ENCODE measurements at regions not wholly inside any gene's neighbourhood (a gene's known extent, or its start where the extent isn't known, plus 50 kb on each side); places are given as distances from the start of the nearest gene placed in this dataset.

- intact Hi-C loops (cut with DNase I), result no loop called here
- DNase-seq, result peak in 1 of 5 donors; percentile 1
- H3K4me1 ChIP-seq (ENCODE audit: control insufficient read depth in 2 of 3, insufficient read depth in 2 of 3, low read depth in 1 of 3, low read length in 3 of 3), result no peaks in the 10 kb centered on the region
Measured at GRCh38 chr6:44535967-44536366, 148.5 kb downstream of the CDC5L start.

GRCh38 chr6:44537306-44538049 is 150.0 kb downstream of the CDC5L start:
- no peak for FAIRE-seq
- no peak for TF ChIP-seq CTCF (IDR thresholded peaks at IDR 0.05; ENCODE audit: borderline replicate concordance, extremely low read depth, insufficient read depth)
- H3K4me1 ChIP-seq (ENCODE audit: control insufficient read depth in 2 of 3, insufficient read depth in 2 of 3, low read depth in 1 of 3, low read length in 3 of 3), result no peaks in the 10 kb centered on the region
- H3K27ac ChIP-seq (ENCODE audit: low read depth in 2 of 2, low read length in 2 of 2), result no peak overlapping the region
- H3K4me3 ChIP-seq (ENCODE audit: low read length in 3 of 3), result no peak overlapping the region
- intact Hi-C loops (cut with DNase I), result no loop called here
- H3K36me3 ChIP-seq (ENCODE audit: control insufficient read depth in 2 of 3, insufficient read depth in 3 of 3, low read length in 3 of 3), result no peaks in the 10 kb centered on the region
- no peaks in the 10 kb centered on the region for H3K27me3 ChIP-seq (ENCODE audit: control insufficient read depth, insufficient read depth, low read length)
- H3K9ac ChIP-seq (ENCODE audit: low read length in 3 of 3), result no peak overlapping the region
- DNase-seq, result peak in 2 of 5 donors; percentile 3 to 24
- H3K9me3 ChIP-seq (ENCODE audit: control insufficient read depth in 2 of 3, insufficient read depth in 1 of 3, low read length in 3 of 3), result peaks cover 0 to 5% (median 0%) of the 10 kb centered on the region in 3 donors

More at GRCh38 chr6:44535967-44536366, 148.5 kb downstream of the CDC5L start:
- Histone ChIP-seq H3K4me3 (ENCODE audit: low read length in 3 of 3) (no peak overlapping the region), H3K36me3 (ENCODE audit: control insufficient read depth in 2 of 3, insufficient read depth in 3 of 3, low read length in 3 of 3) (no peaks in the 10 kb centered on the region), H3K9ac (ENCODE audit: low read length in 3 of 3) (no peak overlapping the region), H3K27me3 (ENCODE audit: control insufficient read depth, insufficient read depth, low read length) (no peaks in the 10 kb centered on the region), H3K27ac (ENCODE audit: low read depth in 2 of 2, low read length in 2 of 2) (no peak overlapping the region), H3K9me3 (ENCODE audit: control insufficient read depth in 2 of 3, insufficient read depth in 1 of 3, low read length in 3 of 3) (no peaks in the 10 kb centered on the region)
- no peak for FAIRE-seq
- no peak for TF ChIP-seq CTCF (IDR thresholded peaks at IDR 0.05; ENCODE audit: borderline replicate concordance, extremely low read depth, insufficient read depth)

GRCh38 chr6:44538131-44538806 is 150.8 kb downstream of the CDC5L start:
- TF ChIP-seq CTCF (IDR thresholded peaks at IDR 0.05; ENCODE audit: borderline replicate concordance, extremely low read depth, insufficient read depth), result no peak
- no peak overlapping the region for H3K27ac ChIP-seq (ENCODE audit: low read depth in 2 of 2, low read length in 2 of 2)
- H3K4me1 ChIP-seq (ENCODE audit: control insufficient read depth in 2 of 3, insufficient read depth in 2 of 3, low read depth in 1 of 3, low read length in 3 of 3), result no peaks in the 10 kb centered on the region
- no peak overlapping the region for H3K9ac ChIP-seq (ENCODE audit: low read length in 3 of 3)
- H3K36me3 ChIP-seq (ENCODE audit: control insufficient read depth in 2 of 3, insufficient read depth in 3 of 3, low read length in 3 of 3), result no peaks in the 10 kb centered on the region
- DNase-seq, result peak in 4 of 5 donors; percentile 38 to 58 (median 46)
- no peaks in the 10 kb centered on the region for H3K27me3 ChIP-seq (ENCODE audit: control insufficient read depth, insufficient read depth, low read length)
- peaks cover 0 to 5% (median 0%) of the 10 kb centered on the region in 3 donors for H3K9me3 ChIP-seq (ENCODE audit: control insufficient read depth in 2 of 3, insufficient read depth in 1 of 3, low read length in 3 of 3)
- FAIRE-seq, result no peak
- intact Hi-C loops (cut with DNase I), result no loop called here
- no peak overlapping the region for H3K4me3 ChIP-seq (ENCODE audit: low read length in 3 of 3)

All from kidney (tissue), 13 donors.